Lung (tissue), 11 donors: ENCODE measurements at regions not wholly inside any gene's neighbourhood (a gene's known extent, or its start where the extent isn't known, plus 50 kb on each side); places are given as distances from the start of the nearest gene placed in this dataset.

ENCODE experiments used
- ATAC-seq: fragments of 200-7000 bp; cut with Tn5 transposase; one replicate; pipeline ENCODE4 v1.9.1; 2020; ENCODE audit warnings: moderate number of reproducible peaks; ENCODE audit not compliant: insufficient read depth, low FRiP score
- DNase-seq, 3 donors: peaks; one replicate each; pipeline ENCODE4 v3.0.0-alpha.2; 2013 to 2017
- H3K27ac ChIP-seq, 2 donors: one replicate each; pipeline ENCODE4 v1.5.1; 2013; ENCODE audit warnings: mild to moderate bottlenecking in 2 of 2, moderate library complexity in 2 of 2, control low read depth in 1 of 2, inconsistent platforms in 1 of 2, low read depth in 1 of 2, low read length in 1 of 2
- H3K27me3 ChIP-seq, 3 donors: one replicate each; pipeline ENCODE4 v1.5.1; 2013; ENCODE audit warnings: low read length in 2 of 3; ENCODE audit not compliant: control insufficient read depth in 3 of 3, insufficient read depth in 3 of 3
- H3K36me3 ChIP-seq, 4 donors: one replicate each; pipeline ENCODE4 v1.5.1; 2013; ENCODE audit warnings: low read length in 4 of 4, mild to moderate bottlenecking in 1 of 4, moderate library complexity in 1 of 4; ENCODE audit not compliant: control insufficient read depth in 4 of 4, insufficient read depth in 4 of 4
- H3K4me1 ChIP-seq, 5 donors: one replicate each; pipeline ENCODE4 v1.5.1; 2013; ENCODE audit warnings: low read length in 5 of 5, mild to moderate bottlenecking in 2 of 5, moderate library complexity in 1 of 5; ENCODE audit not compliant: control insufficient read depth in 5 of 5, insufficient read depth in 5 of 5
- H3K4me3 ChIP-seq: one replicate; pipeline ENCODE4 v1.5.1; 2013; ENCODE audit warnings: mild to moderate bottlenecking, control low read depth, moderate library complexity
- H3K9ac ChIP-seq, 2 donors: one replicate each; pipeline ENCODE4 v1.5.1; 2013; ENCODE audit warnings: low read length in 2 of 2, control low read depth in 1 of 2; ENCODE audit not compliant: insufficient read depth in 1 of 2
- H3K9me3 ChIP-seq, 4 donors: one replicate each; pipeline ENCODE4 v1.5.1; 2013; ENCODE audit warnings: low read length in 3 of 4, mild to moderate bottlenecking in 1 of 4, moderate library complexity in 1 of 4; ENCODE audit not compliant: control insufficient read depth in 4 of 4, insufficient read depth in 3 of 4
- CTCF ChIP-seq: IDR thresholded peaks from 2 replicates; pipeline ENCODE4 v1.5.1; 2012; ENCODE audit warnings: mild to moderate bottlenecking; ENCODE audit errors: control extremely low read depth, extremely low read depth
- WGBS, 2 donors: extraction: QIAGEN DNeasy Blood & Tissue Kit; methylation state at CpG; one replicate each; pipeline ENCODE4 v1.1.7; 2013; 5-methylcytosine and 5-hydroxymethylcytosine counted together
- donor health status: control.
- donor health status: control.
- donor health status: Bipolar disorder and iron deficiency.
- donor health status: healthy.
- donor health status: DM: yes; HTN: yes; CAD: no.

- 81 to 89% methylated on average over 6 of the region's 6 CpGs for WGBS, 2 donors
- Histone ChIP-seq H3K4me3 (no peak overlapping the region), H3K9ac (no peak overlapping the region), H3K27ac (no peak overlapping the region), H3K4me1 (no peaks in the 10 kb centered on the region), H3K36me3 (no peaks in the 10 kb centered on the region), H3K27me3 (no peaks in the 10 kb centered on the region), H3K9me3 (peaks cover 0 to 3% (median 0%) of the 10 kb centered on the region in 4 donors)
- no peak for DNase-seq
- TF ChIP-seq CTCF = no peak
- no peak for ATAC-seq
Measured at GRCh38 chr13:88526186-88526852, 855.1 kb downstream of the SLITRK5 start.

- ATAC-seq = no peak
- H3K36me3 ChIP-seq = no peaks in the 10 kb centered on the region
- H3K27me3 ChIP-seq = no peaks in the 10 kb centered on the region
- H3K4me1 ChIP-seq = no peaks in the 10 kb centered on the region
- H3K27ac ChIP-seq = no peak overlapping the region
- peaks cover 0 to 3% (median 0%) of the 10 kb centered on the region in 4 donors for H3K9me3 ChIP-seq
- H3K4me3 ChIP-seq = no peak overlapping the region
- no peak for DNase-seq
- WGBS, 2 donors = 92 to 95% methylated on average over 6 of the region's 6 CpGs
- no peak for TF ChIP-seq CTCF
- no peak overlapping the region for H3K9ac ChIP-seq
Measured at GRCh38 chr13:88526853-88527215, 855.7 kb downstream of the SLITRK5 start.

GRCh38 chr13:88541994-88542393 is 870.8 kb downstream of the SLITRK5 start:
- no peak overlapping the region for H3K4me3 ChIP-seq
- no peaks in the 10 kb centered on the region for H3K36me3 ChIP-seq
- no peak overlapping the region for H3K27ac ChIP-seq
- no peak for TF ChIP-seq CTCF
- ATAC-seq (no peak), DNase-seq (no peak)
- no peaks in the 10 kb centered on the region for H3K4me1 ChIP-seq
- 92 to 100% methylated on average over 1 of the region's 1 CpG for WGBS, 2 donors
- no peaks in the 10 kb centered on the region for H3K27me3 ChIP-seq
- no peak overlapping the region for H3K9ac ChIP-seq
- H3K9me3 ChIP-seq = no peaks in the 10 kb centered on the region

GRCh38 chr13:88544836-88545235 is 873.7 kb downstream of the SLITRK5 start:
- no peaks in the 10 kb centered on the region for H3K9me3 ChIP-seq
- TF ChIP-seq CTCF = no peak
- H3K9ac ChIP-seq = no peak overlapping the region
- no peaks in the 10 kb centered on the region for H3K36me3 ChIP-seq
- 82 to 87% methylated on average over 1 of the region's 1 CpG for WGBS, 2 donors
- H3K4me3 ChIP-seq = no peak overlapping the region
- no peak overlapping the region for H3K27ac ChIP-seq
- no peak for DNase-seq
- H3K27me3 ChIP-seq = no peaks in the 10 kb centered on the region
- no peaks in the 10 kb centered on the region for H3K4me1 ChIP-seq
- ATAC-seq = no peak
